Gastroesophageal sphincter (tissue), 4 donors: ENCODE measurements at regions not wholly inside any gene's neighbourhood (a gene's known extent, or its start where the extent isn't known, plus 50 kb on each side); places are given as distances from the start of the nearest gene placed in this dataset.

ENCODE experiments used
- ATAC-seq: fragments of 150-250 bp; one replicate; pipeline ENCODE4 v1.9.1; 2016; ENCODE audit warnings: mild to moderate bottlenecking, moderate library complexity
- H3K27ac ChIP-seq, 4 donors: fragments of 200-600 bp; sonication (generic) in 3 of 4; 1 replicate in 3 of 4; 2 replicates in 1 of 4; pipeline ENCODE4 v1.5.1; 2016 to 2019
- H3K27me3 ChIP-seq: fragments of 200-600 bp; sonication (generic); one replicate; pipeline ENCODE4 v1.5.1; 2019
- H3K36me3 ChIP-seq, 2 donors: fragments of 200-600 bp; sonication (generic); one replicate each; pipeline ENCODE4 v1.5.1; 2019; ENCODE audit warnings: control low read depth in 1 of 2
- H3K4me1 ChIP-seq, 3 donors: fragments of 200-600 bp; sonication (generic); 1 replicate in 2 of 3; 2 replicates in 1 of 3; pipeline ENCODE4 v1.5.1; 2016 to 2019; ENCODE audit warnings: control low read depth in 2 of 3
- H3K4me3 ChIP-seq, 2 donors: fragments of 200-600 bp; sonication (generic); one replicate each; pipeline ENCODE4 v1.5.1; 2019; ENCODE audit warnings: mild to moderate bottlenecking in 1 of 2, moderate library complexity in 1 of 2
- H3K9me3 ChIP-seq, 3 donors: fragments of 200-600 bp; sonication (generic); one replicate each; pipeline ENCODE4 v1.5.1; 2017 to 2019; ENCODE audit warnings: control low read depth in 2 of 3
- CTCF ChIP-seq, 4 experiments: fragments of 200-600 bp in 2 of 4; fragments of 450-650 bp in 2 of 4; sonication (generic) in 1 of 4; IDR thresholded peaks; one replicate each; pipeline ENCODE4 v1.5.1; 2017 to 2019; ENCODE audit warnings: antibody characterized with exemption in 4 of 4, mild to moderate bottlenecking in 2 of 4, moderate library complexity in 2 of 4
- EP300 ChIP-seq: sonication (generic); formaldehyde crosslinking; IDR thresholded peaks from one replicate; pipeline ENCODE4 v1.6.1; 2017; ENCODE audit warnings: antibody characterized with exemption, mild to moderate bottlenecking
- POLR2A ChIP-seq, 2 donors: fragments of 450-650 bp; IDR thresholded peaks; one replicate each; pipeline ENCODE4 v1.6.1; 2017; ENCODE audit warnings: antibody characterized with exemption in 2 of 2, mild to moderate bottlenecking in 2 of 2, moderate library complexity in 1 of 2
- POLR2AphosphoS5 ChIP-seq: sonication (generic); formaldehyde crosslinking; IDR thresholded peaks from one replicate; pipeline ENCODE4 v1.6.1; 2017; ENCODE audit warnings: antibody characterized with exemption
- WGBS, 2 donors: methylation state at CpG; one replicate each; pipeline ENCODE4 v1.1.5; 2018; ENCODE audit warnings: low coverage in 1 of 2; 5-methylcytosine and 5-hydroxymethylcytosine counted together

- no peak for ATAC-seq
- H3K27me3 ChIP-seq, result no peaks in the 10 kb centered on the region
- H3K36me3 ChIP-seq, result no peaks in the 10 kb centered on the region
- 80 to 83% methylated on average over 1 to 3 of the region's 9 CpGs for WGBS, 2 donors
- no peaks in the 10 kb centered on the region for H3K9me3 ChIP-seq
- no peak overlapping the region for H3K27ac ChIP-seq
- TF ChIP-seq CTCF (IDR thresholded peaks at IDR 0.05), result no peak
- no peak for TF ChIP-seq EP300
- no peak for TF ChIP-seq POLR2AphosphoS5
- no peak for TF ChIP-seq POLR2A (IDR thresholded peaks at IDR 0.05)
- H3K4me1 ChIP-seq, result peaks cover 0 to 2% (median 0%) of the 10 kb centered on the region in 3 donors
- H3K4me3 ChIP-seq, result no peak overlapping the region
Observed at GRCh38 chr2:239471011-239471792, 70.4 kb upstream of the HDAC4 start.

GRCh38 chr2:239470151-239470900 is 69.5 kb upstream of the HDAC4 start:
- Histone ChIP-seq H3K4me3 (no peak overlapping the region), H3K4me1 (peaks cover 0 to 11% (median 0%) of the 10 kb centered on the region in 3 donors), H3K27me3 (no peaks in the 10 kb centered on the region), H3K9me3 (no peaks in the 10 kb centered on the region), H3K27ac (no peak overlapping the region), H3K36me3 (no peaks in the 10 kb centered on the region)
- WGBS, 2 donors, result 80 to 88% methylated on average over 7 of the region's 14 CpGs
- no peak for ATAC-seq
- TF ChIP-seq EP300 (no peak), CTCF (IDR thresholded peaks at IDR 0.05) (no peak), POLR2A (IDR thresholded peaks at IDR 0.05) (no peak)

- Histone ChIP-seq H3K4me3 (no peak overlapping the region), H3K36me3 (no peaks in the 10 kb centered on the region), H3K27ac (no peak overlapping the region), H3K27me3 (no peaks in the 10 kb centered on the region), H3K9me3 (no peaks in the 10 kb centered on the region), H3K4me1 (peaks cover 0 to 21% (median 3%) of the 10 kb centered on the region in 3 donors)
- no peak for ATAC-seq
- TF ChIP-seq CTCF (IDR thresholded peaks at IDR 0.05) (no peak), POLR2AphosphoS5 (no peak), POLR2A (IDR thresholded peaks at IDR 0.05) (no peak), EP300 (no peak)
- WGBS, 2 donors, result 89 to 100% methylated on average over 1 to 7 of the region's 16 CpGs
Observed at GRCh38 chr2:239469106-239469960, 68.5 kb upstream of the HDAC4 start.

GRCh38 chr2:239468491-239469105 is 67.8 kb upstream of the HDAC4 start:
- no peak for ATAC-seq
- no peak overlapping the region for H3K27ac ChIP-seq
- WGBS, 2 donors, result 83% methylated on average over 5 of the region's 10 CpGs; no CpG with 5 or more reads in 1 of the 2 donors
- H3K36me3 ChIP-seq, result no peaks in the 10 kb centered on the region
- H3K9me3 ChIP-seq, result no peaks in the 10 kb centered on the region
- TF ChIP-seq CTCF (IDR thresholded peaks at IDR 0.05) (no peak), POLR2AphosphoS5 (no peak), POLR2A (IDR thresholded peaks at IDR 0.05) (no peak), EP300 (no peak)
- no peaks in the 10 kb centered on the region for H3K27me3 ChIP-seq
- H3K4me1 ChIP-seq, result peaks cover 0 to 28% (median 10%) of the 10 kb centered on the region in 3 donors
- no peak overlapping the region for H3K4me3 ChIP-seq
